Activated naive CD4-positive, alpha-beta T cell treated with anti-CD3 and anti-CD28 coated beads for 36 hours (primary cell): ENCODE measurements at regions not wholly inside any gene's neighbourhood (a gene's known extent, or its start where the extent isn't known, plus 50 kb on each side); places are given as distances from the start of the nearest gene placed in this dataset.

ENCODE experiments used
- CTCF ChIA-PET: fragments of 350-600 bp; sonication (Branson Sonifier 250); formaldehyde crosslinking; loops from one replicate; lab custom pipeline; 2021; ENCODE audit warnings: antibody characterized with exemption; lab: Charles Lee
- DNase-seq: peaks from one replicate; pipeline ENCODE4 v3.0.0-alpha.2; 2020
- H3K27ac Mint-ChIP-seq: one replicate; pipeline ENCODE4 v1.8.0; 2021; ENCODE audit warnings: mild to moderate bottlenecking, mixed read lengths
- H3K27me3 Mint-ChIP-seq: one replicate; pipeline ENCODE4 v1.8.0; 2021; ENCODE audit warnings: low read depth, mixed read lengths
- H3K36me3 Mint-ChIP-seq: one replicate; pipeline ENCODE4 v1.8.0; 2021; ENCODE audit warnings: low read depth, mixed read lengths
- H3K4me1 Mint-ChIP-seq: one replicate; pipeline ENCODE4 v1.8.0; 2021; ENCODE audit warnings: low read depth, mixed read lengths
- H3K4me3 Mint-ChIP-seq: one replicate; pipeline ENCODE4 v1.8.0; 2021; ENCODE audit warnings: mild to moderate bottlenecking, moderate library complexity, mixed read lengths
- H3K9me3 Mint-ChIP-seq: one replicate; pipeline ENCODE4 v1.8.0; 2021; ENCODE audit warnings: mixed read lengths
- intact Hi-C: fragments of 100-400 bp; cut with micrococcal nuclease; formaldehyde crosslinking; loops from one replicate; pipeline ENCODE4 v1.15.1; 2023

DNA sequence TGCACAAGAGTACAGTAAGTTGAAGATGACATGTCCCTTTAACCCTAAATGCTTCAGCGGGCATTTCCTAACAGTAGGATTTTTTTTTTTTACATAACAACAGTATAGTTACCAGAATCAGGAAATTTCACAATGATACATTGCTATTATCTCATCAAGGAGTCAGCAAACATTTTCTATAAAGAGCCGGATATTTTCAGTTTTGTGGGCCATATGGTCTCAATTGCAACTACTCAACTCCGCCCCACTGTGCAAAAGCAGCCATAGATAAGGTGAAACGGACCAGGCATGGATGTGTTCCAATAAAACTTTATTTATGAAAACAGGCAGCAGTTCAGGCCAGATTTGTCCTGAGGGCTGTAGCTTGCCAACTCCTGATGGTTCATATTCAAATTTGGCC lies 130.6 kb downstream of the SMAD6 start:
- Mint-ChIP-seq H3K9me3 (no peaks in the 10 kb centered on the region), H3K27ac (no peak overlapping the region), H3K27me3 (no peaks in the 10 kb centered on the region), H3K36me3 (no peaks in the 10 kb centered on the region), H3K4me3 (no peak overlapping the region), H3K4me1 (no peaks in the 10 kb centered on the region)
- CTCF ChIA-PET = interaction anchor here (0.7 kb wide), 1 partner anchor 575 kb away, joined by 3 read pairs; no protein-coding TSS in a partner anchor
- intact Hi-C loops = no loop called here
- no peak for DNase-seq

DNA sequence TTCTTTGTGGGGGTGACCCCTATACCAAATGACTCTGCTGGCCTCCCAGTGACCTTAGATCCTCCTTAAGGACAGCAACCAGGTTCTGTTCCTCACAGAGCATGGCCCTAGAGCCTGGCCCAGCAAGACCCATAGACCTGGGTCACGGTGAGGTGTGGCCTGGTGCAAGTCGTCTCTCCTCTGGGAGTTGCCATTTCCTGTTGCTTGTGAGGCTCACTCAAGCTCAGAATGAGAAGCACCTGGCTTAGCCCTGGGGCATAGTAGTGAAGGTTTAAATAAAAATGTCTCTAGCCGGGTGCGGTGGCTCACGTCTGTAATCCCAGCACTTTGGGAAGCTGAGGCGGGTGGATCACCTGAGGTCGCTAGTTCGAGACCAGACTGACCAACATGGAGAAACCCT lies 131.3 kb downstream of the SMAD6 start:
- intact Hi-C loops = no loop called here
- no peaks in the 10 kb centered on the region for H3K27me3 Mint-ChIP-seq
- no peaks in the 10 kb centered on the region for H3K9me3 Mint-ChIP-seq
- no peaks in the 10 kb centered on the region for H3K4me1 Mint-ChIP-seq
- no peak for DNase-seq
- CTCF ChIA-PET = interaction anchor here (0.7 kb wide), 1 partner anchor 11 kb away, joined by 3 read pairs; no protein-coding TSS in a partner anchor
- H3K36me3 Mint-ChIP-seq = no peaks in the 10 kb centered on the region
- no peak overlapping the region for H3K27ac Mint-ChIP-seq
- no peak overlapping the region for H3K4me3 Mint-ChIP-seq

DNA sequence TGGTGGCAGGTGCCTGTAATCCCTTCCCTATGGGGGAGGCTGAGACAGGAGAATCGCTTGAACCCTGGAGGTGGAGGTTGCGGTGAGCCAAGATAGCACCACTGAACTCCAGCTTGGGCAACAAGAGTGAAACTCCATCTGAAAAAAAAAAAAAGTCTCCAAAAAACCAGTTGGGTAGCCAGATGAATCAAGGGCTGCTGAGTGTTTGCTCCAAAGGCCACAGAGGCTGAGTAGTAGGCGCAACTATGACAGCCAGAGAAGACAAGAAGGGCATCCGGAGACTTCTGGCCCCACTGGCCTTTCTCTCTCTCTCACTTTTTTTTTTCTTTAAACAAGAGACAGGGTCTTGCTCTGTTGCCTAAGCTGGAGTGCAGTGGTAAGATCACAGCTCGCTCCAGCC lies 131.8 kb downstream of the SMAD6 start:
- H3K9me3 Mint-ChIP-seq = no peaks in the 10 kb centered on the region
- DNase-seq = no peak

DNA sequence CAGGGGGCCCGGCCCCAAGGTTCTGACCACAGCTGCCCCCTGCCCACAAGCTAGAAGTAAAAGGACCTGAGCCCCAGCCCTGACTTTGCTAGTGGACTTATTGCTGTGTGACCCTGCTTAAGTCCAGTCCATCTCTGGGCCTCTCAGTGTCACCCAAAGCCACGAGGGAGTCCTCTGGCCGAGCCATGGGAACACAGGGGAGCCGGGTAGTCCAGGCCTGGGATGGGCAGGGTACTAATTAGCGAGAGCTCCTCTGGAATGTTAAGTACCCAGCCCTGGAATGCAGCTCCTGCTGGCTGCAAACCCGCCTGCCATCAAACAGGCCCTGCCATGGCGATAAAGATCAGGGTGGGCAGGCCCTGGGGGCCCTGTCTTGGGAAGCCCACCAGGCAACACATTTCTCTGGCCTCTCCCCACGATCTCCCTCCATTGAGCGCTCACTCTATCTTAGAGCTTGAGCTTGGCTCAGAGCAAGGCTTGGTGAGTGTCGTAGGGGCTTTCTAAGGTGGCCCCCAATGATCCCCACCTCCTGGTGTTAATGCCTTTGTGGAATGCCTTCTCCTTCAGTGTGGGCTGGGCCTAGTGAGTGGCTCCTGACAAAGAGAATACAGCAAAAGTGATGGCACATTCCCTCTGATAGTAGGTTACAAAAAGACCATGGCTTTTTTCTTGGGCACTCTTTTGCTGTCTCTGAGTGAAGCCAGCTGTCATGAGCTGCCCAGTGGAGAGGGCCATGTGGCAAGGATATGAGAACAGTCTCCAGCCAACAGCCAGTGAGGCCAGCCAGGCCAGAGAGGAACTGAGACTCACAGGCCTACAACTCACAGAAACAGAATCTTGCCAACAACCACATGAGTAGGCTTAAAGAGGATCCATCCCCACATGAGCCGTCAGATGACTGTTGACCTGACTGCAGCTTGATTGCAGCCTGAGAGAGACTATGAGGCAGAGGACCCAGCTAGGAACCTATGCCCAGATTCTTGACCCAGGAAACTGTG lies 133.1 kb downstream of the SMAD6 start:
- intact Hi-C loops = no loop called here
- H3K36me3 Mint-ChIP-seq = no peaks in the 10 kb centered on the region
- no peak overlapping the region for H3K27ac Mint-ChIP-seq
- no peaks in the 10 kb centered on the region for H3K4me1 Mint-ChIP-seq
- DNase-seq = no peak
- CTCF ChIA-PET = interaction anchor here (0.6 to 2.8 kb wide), 2 partner anchors 16 to 275 kb away, joined by 3 to 11 read pairs; no protein-coding TSS in a partner anchor
- H3K4me3 Mint-ChIP-seq = no peak overlapping the region
- H3K9me3 Mint-ChIP-seq = no peaks in the 10 kb centered on the region
- H3K27me3 Mint-ChIP-seq = no peaks in the 10 kb centered on the region

More for the DNA sequence above, 131.8 kb downstream of the SMAD6 start:
- intact Hi-C loops = no loop called here
- Mint-ChIP-seq H3K27ac (no peak overlapping the region), H3K4me1 (no peaks in the 10 kb centered on the region), H3K27me3 (no peaks in the 10 kb centered on the region), H3K4me3 (no peak overlapping the region), H3K36me3 (no peaks in the 10 kb centered on the region)
- CTCF ChIA-PET = interaction anchor here (0.7 kb wide), 1 partner anchor 11 kb away, joined by 3 read pairs; no protein-coding TSS in a partner anchor

DNA sequence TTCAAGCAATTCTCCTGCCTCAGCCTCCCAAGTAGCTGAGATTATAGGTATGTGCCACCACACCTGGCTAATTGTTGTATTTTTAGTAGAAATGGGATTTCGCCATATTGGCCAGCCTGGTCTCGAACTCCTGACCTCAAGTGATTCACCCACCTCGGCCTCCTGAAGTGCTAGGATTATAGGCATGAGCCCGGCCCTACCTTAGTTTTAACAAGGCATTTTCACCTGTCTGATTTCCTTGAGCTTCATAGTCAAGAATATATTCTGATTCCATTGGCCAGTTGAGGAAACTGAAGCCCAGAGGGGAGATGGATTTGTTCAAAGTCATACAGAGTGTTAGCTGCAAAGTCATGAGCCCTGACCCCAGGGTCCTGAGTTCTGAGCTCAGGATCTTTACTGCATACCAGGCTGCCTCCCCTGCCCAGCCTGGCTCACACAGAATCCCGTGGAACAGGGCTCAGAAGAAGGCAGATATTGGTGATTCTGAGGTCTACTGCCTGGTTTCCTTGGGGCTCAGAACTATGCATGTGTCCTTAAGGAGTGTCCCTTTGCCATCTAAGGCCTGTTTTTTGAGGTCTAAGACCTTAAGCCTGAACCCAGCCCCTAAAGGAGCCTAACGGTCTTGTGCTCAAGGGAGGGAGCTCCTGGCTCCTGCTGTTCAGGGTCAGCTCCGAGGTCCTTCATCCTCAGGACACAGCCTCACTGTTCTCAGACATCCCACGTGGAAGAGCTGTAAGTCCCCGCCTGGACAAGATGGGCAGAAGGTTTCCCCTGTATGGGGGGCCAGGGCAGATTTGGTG lies 134.4 kb downstream of the SMAD6 start:
- no peaks in the 10 kb centered on the region for H3K36me3 Mint-ChIP-seq
- no peak overlapping the region for H3K4me3 Mint-ChIP-seq
- H3K4me1 Mint-ChIP-seq = no peaks in the 10 kb centered on the region
- H3K27me3 Mint-ChIP-seq = peaks cover 5% of the 10 kb centered on the region
- intact Hi-C loops = no loop called here
- DNase-seq = no peak
- no peaks in the 10 kb centered on the region for H3K9me3 Mint-ChIP-seq
- CTCF ChIA-PET = interaction anchor here (0.8 to 2.8 kb wide), 3 partner anchors 14 to 69 kb away, joined by 3 to 11 read pairs (median 3); no protein-coding TSS in a partner anchor
- H3K27ac Mint-ChIP-seq = no peak overlapping the region

DNA sequence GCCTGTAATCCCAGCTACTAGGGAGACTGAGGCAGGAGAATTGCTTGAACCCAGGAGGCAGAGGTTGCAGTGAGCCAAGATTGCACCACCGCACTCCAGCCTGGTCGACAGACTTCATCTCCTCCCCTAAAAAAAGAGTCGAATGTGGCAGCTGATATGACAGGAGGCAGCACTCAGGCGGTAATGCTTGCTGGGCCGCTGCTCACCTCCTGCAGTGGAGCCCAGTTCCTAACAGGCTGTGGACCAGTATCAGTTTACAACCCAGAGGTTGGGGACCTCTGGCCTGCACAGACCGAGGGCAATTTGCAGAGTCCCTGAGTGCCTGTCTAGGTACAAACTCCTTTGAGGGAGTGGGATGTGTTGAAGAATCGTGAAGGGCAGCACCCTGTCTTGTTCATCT lies 136.2 kb downstream of the SMAD6 start:
- no peaks in the 10 kb centered on the region for H3K9me3 Mint-ChIP-seq
- H3K27me3 Mint-ChIP-seq = peaks cover 16% of the 10 kb centered on the region
- no peak overlapping the region for H3K27ac Mint-ChIP-seq
- no peak overlapping the region for H3K4me3 Mint-ChIP-seq
- no peak for DNase-seq
- CTCF ChIA-PET = interaction anchor here (0.7 to 2.8 kb wide), 4 partner anchors 10 to 200 kb away, joined by 3 to 11 read pairs (median 4); no protein-coding TSS in a partner anchor
- intact Hi-C loops = no loop called here
- H3K36me3 Mint-ChIP-seq = no peaks in the 10 kb centered on the region
- H3K4me1 Mint-ChIP-seq = peaks cover 7% of the 10 kb centered on the region

DNA sequence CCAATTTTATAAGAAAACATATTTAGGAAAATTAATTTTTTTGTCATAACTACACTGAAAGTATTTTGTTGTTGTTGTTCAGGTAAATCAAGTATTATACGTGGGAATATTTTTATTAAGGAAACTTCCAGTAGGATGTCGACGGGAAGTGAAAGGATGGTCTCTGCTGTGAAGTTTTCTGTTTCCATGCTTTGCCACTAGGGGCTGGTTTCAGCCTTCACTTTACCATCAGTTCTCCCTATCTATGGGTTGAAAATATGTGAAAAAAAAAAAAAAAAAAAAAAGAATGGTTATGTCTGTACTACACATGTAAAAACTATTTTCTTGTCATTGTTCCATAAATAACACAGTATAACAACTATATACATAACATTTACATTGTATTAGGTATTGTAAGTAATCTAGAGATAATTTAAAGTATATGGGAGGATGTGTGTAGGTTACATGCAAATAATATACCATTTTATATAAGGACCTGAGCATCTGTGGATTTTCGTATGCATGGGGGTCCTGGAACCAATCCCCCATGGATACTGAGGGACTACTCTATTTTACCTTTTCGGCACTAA lies 136.7 kb downstream of the SMAD6 start:
- no peaks in the 10 kb centered on the region for H3K36me3 Mint-ChIP-seq
- peaks cover 7% of the 10 kb centered on the region for H3K4me1 Mint-ChIP-seq
- H3K27me3 Mint-ChIP-seq = peaks cover 21% of the 10 kb centered on the region
- intact Hi-C loops = no loop called here
- H3K27ac Mint-ChIP-seq = no peak overlapping the region
- CTCF ChIA-PET = interaction anchor here (1.1 to 1.8 kb wide), 2 partner anchors 13 to 220 kb away, joined by 3 to 5 read pairs; no protein-coding TSS in a partner anchor
- DNase-seq = no peak
- no peaks in the 10 kb centered on the region for H3K9me3 Mint-ChIP-seq
- no peak overlapping the region for H3K4me3 Mint-ChIP-seq

DNA sequence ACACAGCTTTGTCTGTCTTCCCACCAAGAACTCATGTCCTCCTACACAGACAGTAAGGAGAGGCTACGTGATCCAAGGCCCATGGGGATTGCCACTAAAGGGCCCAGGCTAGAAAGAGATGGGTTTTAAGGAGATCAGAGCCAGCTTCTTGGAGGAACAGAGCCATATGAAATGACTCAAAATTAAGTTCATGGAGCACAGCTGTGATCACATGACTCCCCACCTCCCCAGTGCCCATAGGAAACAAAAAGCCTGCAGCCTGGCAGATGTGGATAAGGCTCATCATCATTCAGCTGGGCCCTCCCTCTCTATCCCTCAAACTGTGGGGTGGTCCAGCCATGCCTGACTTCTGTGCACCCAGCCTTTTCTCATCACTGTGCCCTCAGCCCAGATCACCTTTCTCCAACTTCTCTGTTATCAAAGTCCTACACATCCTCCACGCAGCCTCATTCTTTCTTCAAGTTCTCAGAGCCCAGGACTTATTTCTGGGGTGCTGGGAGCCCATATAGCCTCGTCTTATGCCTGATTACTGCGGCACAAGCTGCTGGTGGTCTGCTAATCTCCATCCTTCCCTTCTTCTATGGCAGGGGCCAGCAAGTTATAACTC lies 137.6 kb downstream of the SMAD6 start:
- Mint-ChIP-seq H3K27me3 (peaks cover 28% of the 10 kb centered on the region), H3K36me3 (no peaks in the 10 kb centered on the region), H3K4me3 (no peak overlapping the region), H3K4me1 (peaks cover 7% of the 10 kb centered on the region), H3K27ac (no peak overlapping the region), H3K9me3 (no peaks in the 10 kb centered on the region)
- no peak for DNase-seq
- CTCF ChIA-PET = interaction anchor here (0.6 to 1.8 kb wide), 3 partner anchors 12 to 1284 kb away, joined by 3 to 5 read pairs (median 3); no protein-coding TSS in a partner anchor
- intact Hi-C loops = no loop called here

DNA sequence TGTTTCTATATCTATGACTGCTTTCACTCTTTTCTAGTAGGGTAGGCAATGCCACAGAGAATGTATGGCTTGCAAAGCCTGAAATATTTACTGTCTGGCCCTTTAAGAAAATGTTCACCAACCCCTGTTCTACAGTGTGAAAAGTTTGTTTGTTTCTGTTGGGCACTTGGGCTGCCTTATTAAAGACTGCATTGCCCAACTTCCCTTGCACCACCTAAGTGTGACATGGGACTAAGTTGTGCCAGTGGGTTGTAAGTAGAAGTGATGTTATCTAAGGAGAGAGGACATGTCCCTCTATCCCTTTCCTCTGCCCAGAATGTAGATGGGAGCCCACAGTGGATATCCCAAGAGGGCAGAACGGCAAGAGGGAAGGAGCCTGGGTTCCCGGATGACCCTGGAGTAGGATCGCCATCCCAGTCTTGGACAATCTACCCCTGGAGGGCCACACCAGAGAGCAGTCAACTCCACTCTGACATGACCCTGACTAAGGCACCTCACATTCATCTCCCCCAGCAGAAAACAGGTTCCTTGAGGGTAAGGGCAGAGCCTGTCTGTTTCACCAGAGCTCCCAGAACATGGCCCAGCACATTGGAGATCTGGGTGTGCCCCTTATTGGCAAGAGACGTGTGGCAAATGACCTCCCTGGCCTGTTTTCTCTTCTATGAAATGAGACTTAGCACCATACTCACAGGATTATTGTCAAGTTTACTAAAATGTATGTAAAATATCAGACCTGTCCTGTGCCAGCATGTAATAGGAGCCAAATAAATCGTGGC lies 138.8 kb downstream of the SMAD6 start:
- Mint-ChIP-seq H3K9me3 (no peaks in the 10 kb centered on the region), H3K4me1 (peaks cover 7% of the 10 kb centered on the region), H3K27me3 (peaks cover 31% of the 10 kb centered on the region), H3K36me3 (no peaks in the 10 kb centered on the region), H3K27ac (no peak overlapping the region), H3K4me3 (no peak overlapping the region)
- DNase-seq = no peak
- CTCF ChIA-PET = no interaction called here
- intact Hi-C loops = no loop called here

DNA sequence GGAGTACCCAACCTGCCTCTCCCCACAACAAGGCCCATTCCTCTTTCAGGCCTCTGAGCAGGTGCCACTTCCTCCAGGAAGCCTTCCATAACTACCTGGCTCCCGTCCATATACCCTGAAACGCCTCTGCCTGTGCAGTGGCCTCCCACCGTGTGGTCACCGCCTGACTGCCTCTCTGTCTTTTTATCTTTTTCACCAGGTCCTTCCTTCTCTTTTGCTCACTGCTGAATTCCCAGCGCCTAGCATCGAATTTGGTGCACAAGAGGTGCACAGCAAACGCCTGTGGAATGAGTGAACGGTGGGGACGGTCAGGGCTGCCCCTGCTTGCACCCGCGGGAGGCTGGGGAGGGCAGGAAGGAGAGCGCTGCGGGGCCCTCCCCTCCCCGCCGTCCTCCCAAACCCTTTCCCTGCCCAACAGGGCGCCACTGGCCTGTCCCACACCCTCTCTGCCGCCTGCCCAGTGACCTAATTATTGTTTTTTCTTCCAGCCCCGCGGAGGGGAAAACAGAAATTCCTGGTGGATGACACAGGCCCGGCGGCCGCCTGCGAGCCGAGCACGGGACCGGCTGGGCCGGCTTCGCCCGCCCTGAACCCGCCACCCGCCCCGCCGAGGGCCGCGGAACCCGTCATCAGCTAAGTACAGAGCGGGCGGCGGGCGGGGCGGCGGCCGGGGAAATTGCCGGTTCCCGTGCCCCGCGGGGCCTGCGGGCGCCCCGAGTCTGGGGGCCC lies 140.1 kb downstream of the SMAD6 start:
- Mint-ChIP-seq H3K9me3 (no peaks in the 10 kb centered on the region), H3K4me1 (peaks cover 7% of the 10 kb centered on the region), H3K27ac (no peak overlapping the region), H3K27me3 (peaks cover 35% of the 10 kb centered on the region), H3K4me3 (peak overlapping the region; percentile 8), H3K36me3 (no peaks in the 10 kb centered on the region)
- intact Hi-C loops = no loop called here
- CTCF ChIA-PET = no interaction called here
- DNase-seq = peak; percentile 35
